Right renal pelvis (tissue), 4 donors: ENCODE measurements at regions not wholly inside any gene's neighbourhood (a gene's known extent, or its start where the extent isn't known, plus 50 kb on each side); places are given as distances from the start of the nearest gene placed in this dataset.

Source experiments
- DNase-seq, 4 donors: peaks; one replicate each; pipeline ENCODE4 v3.0.0-alpha.2; 2013; ENCODE audit warnings: low read depth in 4 of 4, low spot score in 3 of 4, missing footprints in 1 of 4

DNA sequence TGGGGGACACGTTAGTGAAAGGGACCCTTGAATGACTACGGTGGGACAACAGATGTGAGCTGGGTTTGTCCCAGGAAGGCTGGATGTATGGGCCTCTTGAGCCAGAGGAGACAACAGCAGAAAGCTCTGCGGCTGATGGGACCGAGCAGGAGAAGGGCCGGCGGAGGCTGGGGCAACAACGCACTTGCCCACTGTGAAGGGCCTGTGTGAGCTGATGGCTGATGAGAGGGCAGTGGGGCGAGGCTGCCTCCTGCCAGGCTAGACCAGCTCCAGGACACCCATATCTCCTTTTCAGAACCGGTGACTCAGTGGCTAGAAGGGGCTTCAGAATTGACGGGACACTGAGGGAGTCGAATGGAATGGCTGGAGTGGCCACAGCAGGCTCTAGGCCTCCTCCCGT is 250.1 kb downstream of the SEC14L1 start:
- no peak for DNase-seq

DNA sequence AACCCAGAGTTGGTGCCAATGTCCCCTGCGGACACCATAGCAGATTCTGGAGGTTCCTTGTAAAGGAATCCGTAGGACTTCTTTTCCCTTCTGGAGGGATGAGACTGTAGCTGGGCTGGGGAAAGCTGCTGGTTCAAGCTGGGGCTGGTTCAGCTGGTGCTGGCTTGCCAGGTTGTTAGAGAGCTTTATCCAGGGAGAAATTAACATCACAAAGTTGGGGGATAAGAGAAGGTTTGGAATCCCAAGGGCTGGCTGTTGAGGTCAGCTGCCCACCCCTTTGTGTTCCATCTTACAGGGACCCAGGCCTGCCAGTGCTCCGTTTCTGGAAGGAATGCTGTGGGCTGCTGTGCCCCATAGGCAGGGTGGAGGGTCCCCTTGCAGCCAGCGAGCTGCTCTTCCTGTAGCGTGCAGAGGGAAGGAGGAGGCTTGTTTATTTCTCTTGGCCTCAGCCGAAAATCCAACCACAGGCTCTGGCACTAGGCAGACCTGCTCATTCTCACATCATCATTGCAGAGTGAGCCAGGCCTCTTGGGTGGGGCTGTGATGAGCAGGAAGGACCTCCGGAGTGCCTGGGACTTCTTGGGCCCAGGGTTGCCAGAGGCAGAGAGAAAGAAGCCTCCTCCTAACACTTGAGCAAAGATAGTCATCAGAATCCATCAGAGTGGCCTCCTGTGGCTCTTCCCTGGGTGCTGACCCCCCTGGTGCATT is 251.1 kb downstream of the SEC14L1 start:
- no peak for DNase-seq

DNA sequence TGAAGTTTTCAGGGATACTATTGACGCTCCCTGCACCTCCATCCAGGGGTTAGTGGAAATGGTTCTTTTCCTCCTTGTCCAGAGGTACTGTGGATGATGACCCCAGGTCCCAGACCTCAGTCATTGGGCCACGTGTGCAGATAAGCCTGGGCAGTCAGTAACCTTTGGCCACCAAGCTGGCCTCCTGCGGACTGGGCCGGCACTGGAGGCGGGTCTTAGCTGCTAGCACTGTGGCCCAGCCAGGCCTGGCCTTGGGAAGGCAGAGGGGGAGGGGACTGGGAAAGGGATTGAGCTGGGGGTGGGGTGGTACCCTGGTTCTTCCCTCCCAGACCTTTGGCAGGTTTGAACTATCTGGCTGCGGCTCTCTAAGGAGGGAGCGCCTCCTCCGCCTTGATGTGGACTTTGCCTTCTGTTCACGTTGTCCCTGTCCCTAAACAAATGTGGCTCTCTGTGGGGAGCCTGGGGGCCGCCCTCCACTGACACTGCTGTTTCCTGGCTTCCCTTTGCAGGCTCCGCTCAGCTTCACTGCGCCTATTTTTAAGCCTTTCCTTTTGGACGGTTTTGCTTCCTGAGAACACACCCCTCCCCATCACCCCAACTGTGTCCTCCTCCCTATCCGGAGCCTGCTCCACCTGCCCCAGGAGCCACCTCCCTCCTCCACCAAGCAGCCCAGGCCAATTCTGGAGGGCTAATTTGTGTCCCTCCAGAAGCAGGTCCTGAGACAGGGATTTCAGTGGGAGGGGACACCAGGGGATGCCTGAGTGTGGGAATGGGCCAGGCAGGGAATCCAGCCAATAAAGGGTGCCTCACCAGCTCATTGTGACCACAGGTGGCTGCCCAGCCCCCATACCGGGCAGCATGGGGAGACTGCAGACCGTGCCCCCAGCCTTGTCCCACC is 251.9 kb downstream of the SEC14L1 start:
- no peak for DNase-seq

DNA sequence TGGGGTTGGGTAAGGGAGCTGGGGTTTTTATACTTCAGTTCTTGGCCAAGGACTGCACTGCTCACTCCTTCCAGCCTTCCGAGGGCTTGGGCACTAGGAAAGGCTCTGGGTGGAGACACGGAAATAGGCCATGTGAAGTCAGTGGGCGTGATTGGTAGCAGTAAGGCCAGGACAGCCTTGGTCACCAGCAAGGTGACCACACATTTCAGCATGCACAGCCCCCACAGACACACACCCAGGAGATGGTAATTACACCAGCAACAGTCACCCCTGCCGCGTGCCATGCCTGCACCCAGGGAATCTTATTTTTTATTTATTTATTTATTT is 252.5 kb downstream of the SEC14L1 start:
- DNase-seq = no peak

DNA sequence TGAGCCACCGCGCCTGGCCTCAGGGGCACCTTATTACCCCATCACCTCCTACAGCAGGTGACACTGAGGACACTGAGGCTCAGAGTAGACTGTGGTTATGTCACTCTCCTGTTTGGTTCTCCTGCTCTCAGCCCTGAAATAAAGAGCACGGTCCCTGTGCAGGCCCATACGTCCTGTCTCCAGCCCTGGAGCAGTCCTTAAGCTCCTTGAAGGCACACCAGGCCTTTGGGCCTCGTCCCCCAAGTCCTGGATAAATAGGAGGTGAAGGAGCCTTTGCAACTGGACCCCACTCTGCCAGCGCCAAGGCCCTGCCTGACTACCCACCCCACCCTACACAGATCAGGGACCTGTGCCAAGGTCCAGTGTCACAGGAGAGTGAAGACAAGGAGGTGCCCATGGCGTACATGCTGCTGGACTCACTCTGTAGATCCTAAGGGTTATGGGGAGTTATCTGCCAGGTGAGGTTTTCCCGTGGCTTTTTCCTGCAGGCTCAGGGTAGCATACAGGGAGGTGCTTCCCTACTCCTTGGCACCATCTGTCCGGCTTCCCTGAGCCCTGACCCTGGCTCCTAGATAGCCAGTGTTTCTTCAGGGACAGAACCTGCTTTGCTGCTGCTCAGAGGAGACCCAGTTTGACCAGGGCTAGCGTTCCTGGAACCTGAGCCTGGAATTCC is 253.2 kb downstream of the SEC14L1 start:
- no peak for DNase-seq

DNA sequence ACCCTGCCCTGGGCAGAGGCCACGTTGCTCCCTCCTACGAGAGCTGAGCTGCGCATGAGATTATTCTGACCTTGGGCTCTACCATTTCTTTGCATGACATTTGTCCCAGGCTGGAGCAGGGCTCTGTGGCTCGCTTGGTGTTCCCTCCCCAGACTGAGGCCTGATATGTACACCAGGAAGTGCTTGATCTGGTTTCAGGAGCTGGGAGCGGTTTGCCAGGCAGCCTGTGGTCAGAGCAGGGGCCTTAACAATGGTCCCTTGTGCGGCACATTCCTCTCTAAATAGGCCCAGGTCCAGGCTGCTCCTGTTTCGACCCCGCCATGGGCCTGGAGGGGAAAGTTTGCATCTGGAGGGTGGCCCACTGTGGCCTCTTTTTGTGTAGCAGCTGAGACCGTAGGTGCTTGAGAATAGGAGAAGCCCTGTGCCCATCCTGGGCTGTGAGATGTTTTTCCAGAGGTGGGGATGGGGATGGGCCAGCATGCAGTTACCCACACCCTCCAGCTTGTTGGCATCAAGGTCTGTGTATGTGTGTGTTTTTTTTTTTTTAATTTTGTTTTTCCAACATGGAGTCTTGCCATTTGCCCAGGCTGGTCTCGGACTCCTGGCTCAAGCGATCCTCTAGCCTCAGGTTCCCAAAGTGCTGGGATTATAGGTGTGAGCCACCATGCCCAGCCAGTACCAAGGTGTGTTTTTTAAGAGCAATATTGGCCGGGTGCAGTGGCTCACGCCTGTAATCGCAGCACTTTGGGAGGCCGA is 253.9 kb downstream of the SEC14L1 start:
- DNase-seq = no peak

DNA sequence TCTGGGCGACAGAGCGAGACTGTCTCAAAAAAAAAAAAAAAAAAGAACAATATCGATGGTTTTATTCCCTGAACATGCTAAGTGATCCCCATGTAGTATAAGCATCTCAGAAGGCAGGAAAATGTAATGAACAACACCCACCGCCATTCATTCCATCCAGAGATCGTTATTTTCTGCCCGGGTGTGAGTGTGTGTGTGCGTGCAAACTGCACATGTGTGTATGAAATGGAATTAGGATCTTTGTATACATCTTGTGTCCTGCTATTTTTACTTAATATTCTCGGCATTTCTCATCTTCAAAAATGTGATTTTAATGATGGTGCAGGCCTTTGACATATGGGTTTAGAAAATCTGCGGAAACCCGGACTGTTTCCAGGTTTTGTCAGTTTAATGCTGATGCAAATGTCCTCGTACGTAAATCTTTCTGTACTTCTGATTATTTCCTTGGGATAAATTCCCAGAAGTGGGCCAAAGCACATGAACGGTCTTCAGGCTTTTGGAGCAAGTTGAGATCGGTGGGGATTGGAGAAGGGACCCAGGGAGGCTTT is 254.8 kb downstream of the SEC14L1 start:
- no peak for DNase-seq

DNA sequence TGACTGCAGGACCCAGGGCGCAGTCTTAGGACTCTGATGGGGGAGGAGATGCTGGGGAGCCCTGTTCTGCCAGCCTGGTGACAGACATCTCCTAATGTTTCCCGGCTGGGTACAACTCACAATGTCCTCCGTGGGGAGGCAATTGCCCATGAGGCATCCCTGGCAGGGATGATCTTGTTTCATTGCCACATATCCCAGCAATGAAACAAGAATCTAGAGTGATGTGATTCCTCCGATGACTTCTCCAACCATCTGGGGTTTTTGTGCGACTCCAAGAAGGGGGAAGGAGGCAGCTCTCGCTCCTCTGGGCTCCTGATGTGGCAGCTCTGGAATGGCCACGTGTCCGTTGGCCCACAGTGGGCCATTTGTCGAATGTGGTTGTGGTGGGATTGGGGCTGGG is 255.8 kb downstream of the SEC14L1 start:
- DNase-seq = no peak

DNA sequence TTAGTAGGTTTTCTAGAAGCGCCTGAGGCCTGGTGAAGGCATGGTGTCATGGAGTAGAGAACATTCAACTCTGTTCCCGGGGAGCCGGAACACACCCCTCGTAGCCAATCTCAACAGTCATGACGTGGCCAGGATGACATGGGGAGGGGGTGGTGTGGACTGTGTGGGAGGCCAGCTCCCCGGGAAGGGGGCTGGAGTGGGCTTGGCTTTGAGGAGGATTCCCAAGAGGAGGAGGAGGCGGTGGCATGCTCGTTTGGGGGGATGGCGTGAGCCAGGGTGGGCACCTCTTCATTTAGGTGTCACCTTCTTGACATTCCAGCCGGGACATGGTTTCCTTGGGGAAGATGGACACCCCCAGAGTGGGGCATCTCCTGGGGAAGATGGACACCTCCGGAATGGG is 257.5 kb downstream of the SEC14L1 start:
- no peak for DNase-seq

DNA sequence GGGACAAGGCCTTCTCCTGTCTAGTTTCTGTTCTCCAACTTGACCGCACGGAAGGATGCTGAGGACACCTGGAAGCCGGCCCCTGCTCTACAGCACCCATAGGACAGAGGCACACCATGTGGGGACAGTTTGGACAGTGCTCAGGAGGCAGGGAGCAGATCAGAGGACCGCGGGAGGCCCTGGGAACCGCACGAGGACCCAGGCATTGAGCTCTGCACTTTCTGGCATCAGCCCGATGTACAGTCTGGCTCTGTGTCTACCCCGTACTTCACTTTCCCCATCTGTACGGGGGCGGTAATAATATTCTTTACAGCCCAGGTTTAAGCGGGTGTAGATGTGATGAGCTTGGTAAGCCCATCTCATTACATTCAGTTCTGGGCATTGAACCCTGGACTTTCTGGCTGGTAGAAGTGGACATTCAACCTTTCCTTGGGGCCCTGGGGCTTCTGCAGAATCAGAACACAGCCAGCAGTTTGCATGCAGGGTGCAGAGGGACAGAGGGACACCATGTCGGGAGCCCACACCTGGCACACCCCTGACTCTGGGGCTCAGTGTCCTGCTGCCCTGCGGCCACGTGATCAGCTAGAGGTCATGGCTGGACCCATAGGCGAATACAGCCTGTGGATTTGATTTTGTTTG is 258.7 kb downstream of the SEC14L1 start:
- DNase-seq = no peak

DNA sequence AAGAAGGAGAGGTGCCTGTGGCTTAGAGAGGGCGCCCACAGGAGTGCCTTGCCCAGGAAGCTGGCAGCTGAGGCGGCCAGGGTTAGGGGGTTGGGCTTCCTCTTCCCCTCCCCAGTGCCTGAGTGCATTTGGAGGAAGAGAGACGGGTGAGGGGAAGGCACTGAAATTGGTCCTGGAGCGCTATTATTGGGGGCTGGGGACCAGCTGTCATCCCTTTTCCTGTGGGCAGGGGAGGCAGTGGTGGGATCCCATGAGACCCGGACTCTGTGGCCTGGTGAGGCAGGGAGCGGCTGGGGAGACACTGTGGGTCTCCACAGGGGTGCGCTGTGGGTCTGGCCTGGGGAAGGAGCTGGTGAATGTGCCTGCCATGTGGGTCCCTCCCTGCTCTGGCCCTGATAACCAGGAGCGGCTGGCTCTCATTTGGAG is 259.7 kb downstream of the SEC14L1 start:
- no peak for DNase-seq

DNA sequence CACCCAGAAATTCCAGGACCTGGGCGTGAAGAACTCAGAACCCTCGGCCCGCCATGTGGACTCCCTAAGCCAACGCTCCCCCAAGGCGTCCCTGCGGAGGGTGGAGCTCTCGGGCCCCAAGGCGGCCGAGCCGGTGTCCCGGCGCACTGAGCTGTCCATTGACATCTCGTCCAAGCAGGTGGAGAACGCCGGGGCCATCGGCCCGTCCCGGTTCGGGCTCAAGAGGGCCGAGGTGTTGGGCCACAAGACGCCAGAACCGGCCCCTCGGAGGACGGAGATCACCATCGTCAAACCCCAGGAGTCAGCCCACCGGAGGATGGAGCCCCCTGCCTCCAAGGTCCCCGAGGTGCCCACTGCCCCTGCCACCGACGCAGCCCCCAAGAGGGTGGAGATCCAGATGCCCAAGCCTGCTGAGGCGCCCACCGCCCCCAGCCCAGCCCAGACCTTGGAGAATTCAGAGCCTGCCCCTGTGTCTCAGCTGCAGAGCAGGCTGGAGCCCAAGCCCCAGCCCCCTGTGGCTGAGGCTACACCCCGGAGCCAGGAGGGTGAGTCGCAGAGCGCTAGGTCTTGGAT is 261.5 kb downstream of the SEC14L1 start:
- no peak for DNase-seq

DNA sequence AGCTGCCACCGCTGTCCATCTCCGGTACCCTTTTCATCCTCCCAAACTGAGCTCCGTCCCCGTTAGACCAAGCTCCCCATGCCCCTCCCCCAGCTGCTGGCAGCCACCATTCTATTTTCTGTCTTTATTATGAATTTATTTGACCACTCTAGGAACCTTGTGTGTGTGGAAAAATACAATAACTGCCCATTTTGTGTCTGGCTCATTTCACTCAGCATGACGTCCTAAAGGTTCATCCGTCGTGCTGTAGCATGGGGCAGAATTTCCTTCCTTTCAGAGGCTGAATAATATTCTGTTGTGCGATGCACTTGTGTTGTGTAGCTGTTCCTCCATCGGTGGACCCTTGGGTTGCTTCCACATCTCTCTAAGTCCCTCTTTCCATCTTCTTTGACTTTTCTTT is 263.1 kb downstream of the SEC14L1 start:
- no peak for DNase-seq

DNA sequence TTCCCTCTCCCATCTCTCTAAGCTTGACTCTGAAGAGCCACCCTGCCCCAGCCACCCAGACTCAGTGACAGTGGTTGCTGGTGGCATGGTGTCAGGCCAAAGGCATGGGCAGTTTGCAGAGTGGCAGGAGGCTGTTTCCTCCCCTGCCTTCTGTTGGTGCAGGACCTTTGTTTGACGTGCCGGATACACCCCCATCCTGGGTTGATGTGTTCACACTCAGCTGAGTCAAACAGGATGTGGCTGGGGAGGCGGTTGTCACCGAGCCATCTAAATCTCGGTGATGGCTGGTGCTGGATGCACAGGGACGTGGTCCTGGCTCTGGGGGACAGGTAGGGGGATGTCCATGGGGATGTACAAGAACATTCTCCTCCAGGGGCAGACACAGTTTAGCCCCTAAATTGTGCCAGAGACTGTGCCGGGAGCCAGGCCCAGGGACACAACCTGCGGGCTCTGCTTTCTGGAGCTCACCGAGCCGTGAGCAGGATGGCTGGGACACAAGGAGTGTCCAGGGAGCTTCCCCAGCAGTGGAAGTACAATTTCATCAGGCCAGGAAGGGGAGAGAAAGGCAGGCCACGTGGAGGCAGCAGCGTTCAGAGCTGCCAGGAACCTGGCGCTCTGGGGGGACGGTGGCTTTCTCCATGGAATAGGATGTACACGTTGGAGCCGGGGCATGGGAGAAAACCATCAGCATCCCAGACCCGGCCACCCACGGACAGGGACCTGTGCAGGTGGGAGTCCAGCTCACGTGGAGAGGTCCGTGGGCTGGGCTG is 264.2 kb downstream of the SEC14L1 start:
- DNase-seq = no peak

DNA sequence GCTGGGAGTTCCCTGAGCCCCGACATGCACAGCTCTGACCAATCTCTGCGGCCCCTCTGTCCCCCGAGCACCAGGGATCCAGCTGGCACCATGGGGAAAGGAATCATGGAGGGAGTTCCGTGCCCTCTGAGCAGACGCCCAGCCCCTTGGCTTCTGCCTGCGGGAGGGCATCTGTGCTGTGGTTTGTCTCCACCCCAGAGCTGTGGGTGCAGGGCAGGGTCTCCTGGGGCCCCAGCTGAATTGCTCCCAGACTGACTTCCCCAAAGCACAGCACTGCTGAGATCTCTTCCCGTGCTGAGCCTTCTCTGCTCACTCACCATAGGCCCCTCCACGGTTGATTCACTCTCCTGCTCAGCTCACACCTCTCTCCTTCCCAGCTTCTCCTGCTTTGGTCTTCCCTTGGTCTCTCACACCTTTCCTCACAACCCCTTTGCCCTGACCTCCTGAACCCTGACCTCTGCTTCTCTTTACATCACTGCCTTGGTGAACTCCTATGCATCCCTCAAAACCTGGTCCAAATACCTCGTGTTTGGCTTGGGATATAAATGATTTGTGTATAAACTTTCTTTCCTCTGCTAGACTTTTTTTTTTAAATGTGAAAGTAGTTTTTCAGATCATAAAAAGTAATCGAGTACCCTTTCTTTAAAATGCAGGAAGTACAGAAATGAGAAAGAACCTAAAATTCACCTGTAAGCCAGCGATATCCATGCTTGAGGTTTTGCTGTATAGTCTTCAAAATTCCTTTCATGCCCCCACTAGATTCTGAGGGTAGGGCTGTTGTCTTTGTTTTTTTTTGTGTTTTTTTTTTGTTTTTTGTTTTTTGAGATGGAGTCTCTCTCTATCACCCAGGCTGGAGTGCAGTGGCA is 265.3 kb downstream of the SEC14L1 start:
- DNase-seq = no peak

DNA sequence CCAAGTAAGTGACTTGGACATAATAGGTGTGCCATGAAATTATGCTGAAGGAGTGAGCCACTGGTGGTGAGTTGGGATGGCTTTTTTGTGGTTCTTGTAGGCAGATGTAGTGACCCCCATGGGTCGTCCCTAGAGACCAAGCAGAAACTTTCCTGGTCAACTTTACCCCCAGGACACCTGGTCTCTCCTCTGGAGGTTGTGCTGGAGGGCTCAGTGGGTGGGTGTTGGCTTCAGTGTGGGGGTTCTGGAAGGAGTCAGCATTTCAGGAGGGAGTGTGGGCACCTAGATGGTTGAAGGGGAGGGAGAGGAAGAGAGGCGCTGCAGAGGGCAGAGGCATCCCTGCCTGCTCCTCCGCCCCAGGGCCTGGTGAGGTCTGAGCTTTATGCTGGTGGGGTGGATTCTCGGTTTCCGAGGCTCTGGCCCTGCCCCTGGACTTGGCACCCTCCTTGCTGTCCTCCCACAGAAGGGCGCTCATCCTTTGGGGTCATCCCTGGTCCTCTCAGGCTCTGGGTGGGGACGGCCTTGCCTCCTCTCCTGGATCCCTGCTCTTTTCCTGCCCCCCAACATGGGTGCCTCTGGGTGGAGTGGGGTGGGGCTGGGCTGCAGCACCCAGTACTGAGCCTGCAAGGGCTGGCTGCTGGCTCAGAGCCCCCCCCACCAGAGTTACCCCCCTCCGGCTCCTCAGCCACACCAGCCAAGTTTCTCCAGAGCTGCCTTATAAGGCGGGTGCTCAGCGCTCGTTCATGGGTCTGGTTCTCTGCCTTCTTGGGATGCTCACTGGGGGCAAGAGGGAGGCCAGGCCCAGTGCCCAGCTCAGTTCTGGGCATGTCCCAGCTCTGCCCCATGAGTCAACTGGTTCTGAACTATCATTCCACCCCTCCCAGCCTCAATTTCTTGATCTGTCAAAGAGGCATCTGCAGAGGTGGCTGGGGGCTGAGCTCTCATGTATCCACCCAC is 266.8 kb downstream of the SEC14L1 start:
- no peak for DNase-seq

DNA sequence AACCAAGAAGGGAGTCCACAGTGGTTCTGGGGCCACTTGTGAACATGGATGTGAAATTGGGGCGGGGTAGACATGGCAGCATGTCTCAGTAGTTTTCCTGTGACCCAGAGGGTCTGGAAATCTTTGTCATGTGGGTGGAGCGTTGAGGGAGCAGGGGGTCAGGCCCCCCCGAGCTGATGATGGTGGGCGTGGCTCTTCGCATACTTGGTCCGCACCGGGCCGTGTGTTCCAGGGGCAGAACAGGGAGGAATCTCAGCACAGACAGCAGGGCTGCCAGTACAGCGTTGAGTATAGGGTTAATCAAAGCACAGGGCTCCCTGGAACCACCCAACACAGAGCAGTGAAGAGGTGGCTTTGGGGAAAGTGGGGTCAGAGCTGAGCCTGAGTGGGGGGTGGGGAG is 267.5 kb downstream of the SEC14L1 start:
- DNase-seq = no peak
